Neuronal stem cell (in vitro differentiated cells): ENCODE measurements at regions not wholly inside any gene's neighbourhood (a gene's known extent, or its start where the extent isn't known, plus 50 kb on each side); places are given as distances from the start of the nearest gene placed in this dataset.

Experiments
- DNase-seq: peaks from one replicate; pipeline ENCODE4 v3.0.0-alpha.2; 2013; ENCODE audit warnings: low spot score
- H2AFZ ChIP-seq: one replicate; pipeline ENCODE4 v1.6.1; 2013; ENCODE audit warnings: mild to moderate bottlenecking, low read length, inconsistent platforms
- H2AK5ac ChIP-seq: 2 replicates; pipeline ENCODE4 v1.6.1; 2013; ENCODE audit warnings: low read depth, mild to moderate bottlenecking, inconsistent platforms, low read length, moderate library complexity, mixed read lengths
- H2BK120ac ChIP-seq: 2 replicates; pipeline ENCODE4 v1.6.1; 2013; ENCODE audit warnings: low read depth, mild to moderate bottlenecking, inconsistent platforms, low read length, moderate library complexity, mixed read lengths
- H2BK12ac ChIP-seq: one replicate; pipeline ENCODE4 v1.6.1; 2013; ENCODE audit warnings: low read length, inconsistent platforms
- H2BK15ac ChIP-seq: 2 replicates; pipeline ENCODE4 v1.6.1; 2013; ENCODE audit warnings: mild to moderate bottlenecking, low read length, inconsistent platforms, mixed read lengths
- H2BK5ac ChIP-seq: one replicate; pipeline ENCODE4 v1.6.1; 2013; ENCODE audit warnings: inconsistent platforms, mild to moderate bottlenecking, low read length, moderate library complexity
- H3K14ac ChIP-seq: one replicate; pipeline ENCODE4 v1.6.1; 2013; ENCODE audit warnings: low read length, inconsistent platforms
- H3K18ac ChIP-seq: 2 replicates; pipeline ENCODE4 v1.6.1; 2013; ENCODE audit warnings: low read length, inconsistent platforms
- H3K23ac ChIP-seq: 2 replicates; pipeline ENCODE4 v1.6.1; 2013; ENCODE audit warnings: low read depth, mild to moderate bottlenecking, mixed read lengths, low read length, inconsistent platforms; ENCODE audit not compliant: poor library complexity
- H3K27ac ChIP-seq: replicated peaks from 3 replicates; pipeline ENCODE4 v1.5.1; 2013; ENCODE audit warnings: low read length, inconsistent platforms
- H3K27me3 ChIP-seq, 3 experiments: 2 replicates each; pipeline ENCODE4 v1.6.1; 2013; ENCODE audit warnings: low read length in 3 of 3, mild to moderate bottlenecking in 2 of 3, inconsistent platforms in 1 of 3, low read depth in 1 of 3, mixed read lengths in 1 of 3, moderate library complexity in 1 of 3; ENCODE audit not compliant: control insufficient read depth in 3 of 3, insufficient read depth in 3 of 3
- H3K36me3 ChIP-seq, 2 donors: replicated peaks in 1 of 2; 2 replicates each; pipeline ENCODE4 v1.6.1; 2013; ENCODE audit warnings: low read length in 2 of 2; ENCODE audit not compliant: control insufficient read depth in 2 of 2, insufficient read depth in 2 of 2
- H3K4ac ChIP-seq: 2 replicates; pipeline ENCODE4 v1.6.1; 2013; ENCODE audit warnings: inconsistent platforms, mild to moderate bottlenecking, low read length, moderate library complexity
- H3K4me1 ChIP-seq, 2 donors: 1 replicate in 1 of 2; 2 replicates in 1 of 2; pipeline ENCODE4 v1.6.1; 2013; ENCODE audit warnings: low read length in 2 of 2, low read depth in 1 of 2; ENCODE audit not compliant: control insufficient read depth in 2 of 2, insufficient read depth in 1 of 2
- H3K4me2 ChIP-seq: one replicate; pipeline ENCODE4 v1.6.1; 2013; ENCODE audit warnings: mild to moderate bottlenecking, low read length, inconsistent platforms; ENCODE audit not compliant: insufficient read depth, poor library complexity, severe bottlenecking
- H3K4me3 ChIP-seq, 2 donors: 2 replicates each; pipeline ENCODE4 v1.5.1; 2013; ENCODE audit warnings: low read length in 2 of 2, mild to moderate bottlenecking in 2 of 2, inconsistent platforms in 1 of 2, moderate library complexity in 1 of 2
- H3K79me1 ChIP-seq: one replicate; pipeline ENCODE4 v1.6.1; 2013; ENCODE audit warnings: low read depth, mild to moderate bottlenecking, inconsistent platforms, low read length, moderate library complexity
- H3K9ac ChIP-seq: one replicate; pipeline ENCODE4 v1.6.1; 2013; ENCODE audit warnings: mild to moderate bottlenecking, low read depth, low read length, inconsistent platforms; ENCODE audit not compliant: poor library complexity
- H3K9me3 ChIP-seq, 2 donors: replicated peaks in 1 of 2; 2 replicates each; pipeline versions ENCODE3 to v1.6.1; 2013; ENCODE audit warnings: low read length in 2 of 2, mild to moderate bottlenecking in 2 of 2, inconsistent platforms in 1 of 2, low read depth in 1 of 2, mixed read lengths in 1 of 2, moderate library complexity in 1 of 2; ENCODE audit not compliant: control insufficient read depth in 2 of 2, insufficient read depth in 1 of 2
- H4K8ac ChIP-seq: one replicate; pipeline ENCODE4 v1.6.1; 2013; ENCODE audit warnings: low read depth, mild to moderate bottlenecking, inconsistent platforms, low read length, moderate library complexity
- H4K91ac ChIP-seq: one replicate; pipeline ENCODE4 v1.6.1; 2013; ENCODE audit warnings: low read length, low read depth, mild to moderate bottlenecking, inconsistent platforms; ENCODE audit not compliant: poor library complexity
- WGBS, 2 donors: extraction: QIAGEN DNeasy Blood & Tissue Kit; methylation state at CpG; one replicate each; pipeline ENCODE4 v1.1.7; 2013; ENCODE audit warnings: missing lambda C conversion rate in 2 of 2, mixed read lengths in 1 of 2; ENCODE audit not compliant: insufficient read length in 2 of 2, insufficient replicate concordance in 1 of 2; ENCODE audit errors: extremely low coverage in 2 of 2; 5-methylcytosine and 5-hydroxymethylcytosine counted together

DNA sequence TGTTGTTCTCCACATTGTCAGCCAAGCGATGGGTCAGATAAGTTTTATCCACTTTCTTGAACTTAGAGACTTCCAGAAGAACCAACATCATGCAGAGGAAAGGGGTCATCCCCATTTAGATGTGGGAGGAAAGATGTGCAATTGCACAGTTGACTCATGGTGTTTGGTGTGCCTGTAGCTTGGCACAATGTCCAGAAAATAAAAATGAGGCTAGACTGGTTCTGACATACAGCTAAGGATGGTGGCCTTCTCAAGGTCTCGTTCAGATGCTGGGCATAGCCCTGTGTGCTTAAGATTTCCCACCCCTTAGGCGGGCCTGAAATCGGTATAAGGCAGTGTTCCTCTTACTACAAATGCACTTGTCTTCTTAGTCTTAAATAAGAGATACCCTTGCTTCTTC is 101.1 kb downstream of the PCDH7 start:
- DNase-seq = no peak
- Histone ChIP-seq H3K23ac (no peak overlapping the region), H2BK12ac (no peak overlapping the region), H2BK120ac (no peak overlapping the region), H3K18ac (no peak overlapping the region), H2AK5ac (no peak overlapping the region), H3K4me2 (no peak overlapping the region), H3K36me3 (no peaks in the 10 kb centered on the region), H3K79me1 (no peaks in the 10 kb centered on the region), H3K27ac (no peak overlapping the region), H3K4ac (no peak overlapping the region), H4K91ac (no peak overlapping the region), H3K9me3 (no peaks in the 10 kb centered on the region), H2BK15ac (no peak overlapping the region), H3K27me3 (no peaks in the 10 kb centered on the region), H3K9ac (no peak overlapping the region), H4K8ac (no peak overlapping the region), H2AFZ (no peak overlapping the region), H3K4me3 (no peak overlapping the region), H3K14ac (no peak overlapping the region), H3K4me1 (peaks cover 2 to 4% of the 10 kb centered on the region in 2 donors), H2BK5ac (no peak overlapping the region)
- WGBS, 2 donors = no CpG with 5 or more reads among the region's 4 CpGs

DNA sequence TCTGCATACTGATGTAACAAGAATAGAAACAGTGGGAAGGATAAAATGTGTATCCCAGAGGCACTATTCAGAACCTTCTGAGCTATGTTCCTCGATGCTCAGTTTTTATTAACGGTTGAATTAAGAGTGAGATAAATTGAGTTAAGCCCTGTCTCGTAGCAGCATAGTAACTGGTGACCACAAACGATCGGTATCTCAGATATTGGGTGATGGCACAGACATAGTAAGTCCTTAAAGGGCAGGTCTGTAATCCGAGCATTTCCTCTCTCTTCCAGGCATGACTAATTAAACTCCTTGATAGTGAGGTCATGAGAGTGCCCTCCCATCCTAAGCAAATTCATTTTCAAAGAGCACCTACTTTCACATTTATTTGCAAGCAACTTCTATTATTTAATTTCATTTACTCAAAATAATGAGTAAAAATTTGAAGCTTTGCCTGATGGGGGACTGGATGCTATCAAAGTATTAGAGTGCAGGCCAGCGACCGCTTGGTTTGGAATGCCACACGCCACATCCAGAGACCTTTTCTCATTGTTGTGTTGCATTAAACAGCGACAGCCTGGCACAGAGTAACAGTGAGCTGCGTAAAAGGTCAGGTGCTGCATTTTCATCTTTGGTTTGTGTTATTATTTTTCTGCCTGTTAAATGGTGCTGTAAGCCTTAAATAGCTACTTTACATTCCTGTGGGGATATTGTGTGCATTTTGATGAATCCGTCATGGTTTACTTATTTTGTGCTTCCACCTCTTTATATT is 101.9 kb downstream of the PCDH7 start:
- H3K23ac ChIP-seq = no peak overlapping the region
- no peak overlapping the region for H3K4ac ChIP-seq
- H2BK12ac ChIP-seq = no peak overlapping the region
- no peak overlapping the region for H4K91ac ChIP-seq
- H2AFZ ChIP-seq = no peak overlapping the region
- H3K79me1 ChIP-seq = no peaks in the 10 kb centered on the region
- no CpG with 5 or more reads among the region's 12 CpGs for WGBS, 2 donors
- H3K9me3 ChIP-seq = no peaks in the 10 kb centered on the region
- no peak for DNase-seq
- H3K4me2 ChIP-seq = no peak overlapping the region
- H3K18ac ChIP-seq = no peak overlapping the region
- H2BK5ac ChIP-seq = no peak overlapping the region
- H3K14ac ChIP-seq = no peak overlapping the region
- H3K9ac ChIP-seq = no peak overlapping the region
- H3K4me3 ChIP-seq = no peak overlapping the region
- no peaks in the 10 kb centered on the region for H3K27me3 ChIP-seq
- H2BK120ac ChIP-seq = no peak overlapping the region
- H3K4me1 ChIP-seq = peaks cover 2 to 4% of the 10 kb centered on the region in 2 donors
- no peak overlapping the region for H4K8ac ChIP-seq
- H2AK5ac ChIP-seq = no peak overlapping the region
- H3K36me3 ChIP-seq = no peaks in the 10 kb centered on the region
- H2BK15ac ChIP-seq = no peak overlapping the region
- H3K27ac ChIP-seq = no peak overlapping the region

DNA sequence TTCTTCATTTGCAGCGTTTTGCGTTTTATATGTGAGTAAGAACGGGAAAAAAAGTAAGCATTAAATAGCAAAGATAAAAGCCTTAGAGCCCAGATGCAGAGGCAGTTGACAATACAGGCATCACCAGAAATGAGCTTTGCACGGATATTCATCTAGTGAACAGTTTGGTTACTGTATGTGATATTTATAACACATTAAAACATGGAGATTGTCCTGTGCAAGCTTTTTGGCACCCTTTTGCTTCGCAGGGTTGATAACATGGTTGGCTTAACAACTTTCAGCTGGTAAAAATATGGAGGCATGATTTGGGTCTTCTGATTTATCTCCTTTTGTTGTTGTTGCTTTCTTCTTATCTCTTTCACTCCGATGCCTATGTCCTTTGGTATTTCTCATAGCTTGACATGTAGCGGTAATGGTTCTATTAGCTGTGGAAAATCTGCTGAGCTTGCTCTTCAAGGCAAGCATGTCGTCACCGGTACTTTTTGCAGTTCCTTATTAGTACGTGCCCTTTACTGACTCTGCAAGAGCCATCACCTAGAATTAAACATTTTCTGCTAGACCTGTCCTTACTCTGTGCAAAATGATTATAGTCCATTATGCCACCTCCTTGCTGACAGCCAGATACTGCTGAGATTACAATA is 102.9 kb downstream of the PCDH7 start:
- no peaks in the 10 kb centered on the region for H3K9me3 ChIP-seq
- no peak overlapping the region for H3K18ac ChIP-seq
- H3K23ac ChIP-seq = no peak overlapping the region
- no peak overlapping the region for H4K91ac ChIP-seq
- H2BK12ac ChIP-seq = no peak overlapping the region
- H2BK5ac ChIP-seq = no peak overlapping the region
- H3K79me1 ChIP-seq = no peaks in the 10 kb centered on the region
- no CpG with 5 or more reads among the region's 10 CpGs for WGBS, 2 donors
- no peak overlapping the region for H3K9ac ChIP-seq
- no peak overlapping the region for H3K4me3 ChIP-seq
- H2BK120ac ChIP-seq = no peak overlapping the region
- H3K27ac ChIP-seq = no peak overlapping the region
- no peak overlapping the region for H2AFZ ChIP-seq
- no peak overlapping the region for H3K4me2 ChIP-seq
- peaks cover 2 to 4% of the 10 kb centered on the region in 2 donors for H3K4me1 ChIP-seq
- H2AK5ac ChIP-seq = no peak overlapping the region
- no peaks in the 10 kb centered on the region for H3K27me3 ChIP-seq
- H2BK15ac ChIP-seq = no peak overlapping the region
- H4K8ac ChIP-seq = no peak overlapping the region
- no peak overlapping the region for H3K4ac ChIP-seq
- no peak overlapping the region for H3K14ac ChIP-seq
- H3K36me3 ChIP-seq = no peaks in the 10 kb centered on the region
- DNase-seq = no peak

DNA sequence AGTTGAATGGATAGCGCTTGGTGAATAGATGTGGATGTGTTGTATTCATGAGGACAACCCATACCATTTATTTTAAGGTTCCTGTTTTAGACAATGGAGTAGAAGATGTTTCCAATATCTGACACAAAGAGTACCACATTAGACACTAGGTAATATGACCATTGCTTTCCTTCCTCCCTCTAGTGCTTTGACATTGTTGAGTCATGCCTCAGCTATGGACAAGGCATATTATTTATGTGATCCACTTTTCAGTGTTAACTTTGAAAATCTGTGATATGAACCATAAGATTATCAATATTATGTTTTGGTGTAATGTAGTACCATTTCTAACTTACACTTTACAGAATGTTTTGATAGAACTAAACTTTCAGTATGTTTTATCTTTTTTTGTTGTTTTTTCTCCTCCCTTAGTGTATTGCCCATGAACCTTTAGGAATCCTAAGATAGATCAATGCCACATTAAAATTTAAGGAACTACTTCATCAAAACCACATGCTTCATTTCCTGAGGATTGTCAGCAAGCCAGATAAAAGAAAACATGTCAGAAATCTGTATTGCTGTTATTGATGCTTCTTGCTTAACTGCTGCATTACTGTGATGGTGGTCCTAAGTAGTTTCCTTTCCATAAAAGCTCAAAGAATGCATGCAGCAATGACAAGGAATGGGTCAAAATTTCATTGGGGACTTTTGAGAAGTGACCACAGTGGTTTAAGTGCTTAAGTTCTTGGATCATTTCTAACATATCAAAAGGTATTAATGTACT is 105.0 kb downstream of the PCDH7 start:
- Histone ChIP-seq H3K36me3 (no peaks in the 10 kb centered on the region), H2BK5ac (no peak overlapping the region), H3K18ac (no peak overlapping the region), H2AK5ac (no peak overlapping the region), H3K23ac (no peak overlapping the region), H3K9ac (no peak overlapping the region), H2AFZ (no peak overlapping the region), H3K79me1 (no peaks in the 10 kb centered on the region), H3K4me3 (no peak overlapping the region), H3K4me2 (no peak overlapping the region), H2BK12ac (no peak overlapping the region), H2BK120ac (no peak overlapping the region), H4K8ac (no peak overlapping the region), H3K27ac (no peak overlapping the region), H3K14ac (no peak overlapping the region), H3K27me3 (no peaks in the 10 kb centered on the region), H3K9me3 (no peaks in the 10 kb centered on the region), H3K4ac (no peak overlapping the region), H3K4me1 (peaks cover 2 to 4% of the 10 kb centered on the region in 2 donors), H4K91ac (no peak overlapping the region), H2BK15ac (no peak overlapping the region)
- DNase-seq = no peak
- no CpG with 5 or more reads among the region's 1 CpG for WGBS, 2 donors
